Inflammatory macrophage treated with lipopolysaccharide for 1 hour (primary cell): ENCODE measurements at regions not wholly inside any gene's neighbourhood (a gene's known extent, or its start where the extent isn't known, plus 50 kb on each side); places are given as distances from the start of the nearest gene placed in this dataset.

Experiments used
- DNase-seq, 2 donors: peaks; one replicate each; pipeline ENCODE4 v3.0.0-alpha.2; 2020 to 2022

DNA sequence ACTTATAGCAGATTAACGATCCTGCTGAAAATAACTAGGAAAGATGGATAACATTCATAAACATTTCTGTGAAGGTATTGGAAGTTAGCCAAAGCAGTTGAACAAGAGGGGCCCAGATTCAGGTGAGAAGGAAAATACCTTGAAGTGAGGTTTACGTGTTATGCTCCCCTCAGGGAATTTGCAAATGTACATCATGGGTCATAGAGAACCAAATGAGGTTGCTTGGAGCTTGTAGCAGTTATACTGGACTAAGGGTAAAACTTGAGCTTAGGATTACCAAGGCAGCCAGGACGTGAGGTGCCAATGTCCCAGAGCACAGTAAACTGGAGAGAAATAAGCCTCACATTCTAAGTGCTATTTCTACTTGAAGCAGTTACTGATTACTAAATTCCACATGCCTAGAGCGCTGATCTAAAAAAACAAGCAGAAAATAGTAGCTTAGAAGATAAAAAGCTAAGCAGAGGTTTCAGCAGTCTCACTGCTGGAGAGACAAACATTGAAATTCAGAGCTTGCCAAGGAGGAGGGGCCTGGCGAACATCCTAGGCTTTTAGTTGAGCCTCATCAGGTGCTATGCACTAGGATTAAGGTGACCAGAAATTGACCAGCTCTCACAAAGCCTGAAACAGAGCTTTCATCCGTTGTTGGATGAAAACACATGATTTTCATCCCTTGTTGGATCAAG, 136.7 kb upstream of the FAM20A start:
- no peak for DNase-seq

DNA sequence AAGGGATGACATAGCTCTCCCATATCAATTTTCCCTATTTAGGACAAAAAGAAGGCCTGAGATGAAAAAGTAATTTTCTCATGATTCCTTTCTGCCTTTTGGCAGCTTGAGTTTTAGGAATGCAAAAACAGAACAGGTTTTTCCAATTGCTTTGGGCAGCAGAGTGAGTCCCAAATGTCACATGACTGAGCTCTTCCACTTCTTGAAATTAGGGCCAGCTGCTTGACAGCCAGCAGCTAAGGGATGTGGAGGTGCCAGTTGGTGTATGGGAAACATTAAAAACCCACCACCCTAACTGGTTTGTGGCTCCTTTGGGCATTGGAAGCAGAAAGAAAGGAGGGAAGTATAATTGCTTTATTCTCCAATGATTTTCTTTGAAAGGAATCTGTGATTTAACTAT, 133.8 kb upstream of the FAM20A start:
- DNase-seq: no peak

DNA sequence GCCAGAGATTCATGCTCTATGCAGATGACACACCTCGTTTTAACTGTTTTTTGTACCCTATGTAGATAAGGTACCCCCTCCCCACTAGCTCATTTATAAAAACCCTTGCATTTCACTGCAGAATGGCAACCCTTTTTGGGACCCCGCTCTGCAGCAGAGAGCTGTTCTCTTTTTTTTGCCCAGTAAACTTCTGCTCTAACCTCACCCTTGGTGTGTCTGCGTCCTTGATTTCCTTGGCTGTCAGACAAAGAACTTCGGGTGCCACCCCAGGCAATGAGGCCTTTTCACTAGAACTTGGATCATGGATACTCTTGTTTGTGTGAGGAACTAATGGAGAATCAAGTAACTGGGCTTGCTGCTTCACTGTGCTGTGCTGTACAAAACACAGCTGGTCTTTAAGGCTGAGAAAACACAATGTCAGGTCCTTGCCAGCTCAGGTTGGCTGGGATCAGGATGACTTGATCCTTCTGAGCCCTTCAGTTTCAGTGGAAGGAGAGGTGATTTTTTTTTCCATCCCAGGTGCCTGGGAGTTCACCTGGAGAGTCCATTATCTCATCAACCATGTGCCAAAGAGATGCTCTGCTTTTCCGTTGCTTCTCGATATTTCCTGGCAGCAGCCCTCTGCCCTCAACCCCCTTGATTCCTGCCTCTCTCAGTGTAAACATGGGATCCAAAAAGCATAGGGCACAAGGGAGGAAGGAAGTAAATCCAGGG, 133.2 kb upstream of the FAM20A start:
- no peak for DNase-seq

DNA sequence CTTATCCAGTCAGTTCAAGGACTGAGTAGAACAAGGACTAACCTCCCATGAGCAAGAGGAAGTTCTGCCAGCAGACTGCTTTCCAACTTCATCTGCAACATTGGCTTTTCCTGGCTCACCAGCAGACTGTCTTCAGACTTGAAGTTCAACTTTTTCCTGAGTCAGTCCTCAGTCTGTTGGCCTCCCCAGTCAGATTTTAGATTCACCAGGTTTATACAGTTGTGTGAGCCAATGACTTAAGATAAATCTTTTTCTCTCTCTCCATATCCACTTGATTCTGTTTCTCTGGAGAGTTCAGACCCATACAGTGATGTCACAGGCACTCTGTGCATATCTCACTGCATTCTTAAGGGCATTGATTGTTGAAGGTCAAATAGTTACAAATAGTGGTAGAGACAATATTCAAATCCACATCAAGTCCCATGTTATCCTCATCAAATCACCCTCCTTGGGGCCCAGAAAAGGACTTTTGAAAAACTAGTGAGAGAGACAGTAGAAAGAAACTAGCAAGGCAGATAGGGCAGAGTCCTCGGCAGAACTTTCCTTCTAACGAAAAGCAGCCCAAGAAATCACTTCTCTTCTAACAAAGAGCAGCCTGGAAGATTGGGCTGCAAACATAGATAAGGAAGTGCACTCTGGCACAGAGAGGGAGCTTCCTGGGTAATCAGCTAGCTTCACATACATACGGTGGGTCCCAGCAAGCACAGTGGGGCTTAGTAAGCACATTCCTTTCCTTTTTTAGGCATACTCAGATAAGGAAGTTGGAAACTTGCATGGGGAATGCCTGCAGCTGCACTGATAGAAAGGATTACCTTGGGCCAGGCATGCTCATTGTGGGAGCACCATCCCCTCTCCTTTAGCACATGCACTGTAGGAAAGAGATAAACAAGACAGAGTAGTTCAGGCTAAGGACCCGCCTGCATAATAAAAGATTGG, 132.3 kb upstream of the FAM20A start:
- peak; percentile 64 to 66 for DNase-seq

DNA sequence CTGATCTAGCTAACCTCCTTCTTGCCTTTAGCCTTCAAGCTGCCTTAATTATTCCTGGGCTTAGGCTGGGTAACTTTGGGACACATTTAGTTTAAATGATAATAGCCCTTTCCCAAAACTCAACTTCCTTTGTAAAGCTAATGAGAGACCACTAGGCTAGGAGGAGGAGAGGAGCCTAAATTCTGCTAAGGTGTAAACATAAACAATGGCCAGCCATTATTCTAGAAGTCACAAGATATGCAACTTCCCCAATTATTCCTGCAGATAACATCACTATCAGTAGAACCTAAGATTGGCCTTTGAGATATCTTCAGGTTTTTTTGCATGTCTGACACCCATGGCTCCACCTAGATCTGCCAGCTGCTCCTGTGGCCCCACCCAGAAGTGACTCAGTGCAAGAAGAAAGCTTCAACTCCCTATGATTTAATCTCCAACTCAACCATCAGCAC, 131.2 kb upstream of the FAM20A start:
- DNase-seq: peak in 1 of 2 donors; percentile 3

DNA sequence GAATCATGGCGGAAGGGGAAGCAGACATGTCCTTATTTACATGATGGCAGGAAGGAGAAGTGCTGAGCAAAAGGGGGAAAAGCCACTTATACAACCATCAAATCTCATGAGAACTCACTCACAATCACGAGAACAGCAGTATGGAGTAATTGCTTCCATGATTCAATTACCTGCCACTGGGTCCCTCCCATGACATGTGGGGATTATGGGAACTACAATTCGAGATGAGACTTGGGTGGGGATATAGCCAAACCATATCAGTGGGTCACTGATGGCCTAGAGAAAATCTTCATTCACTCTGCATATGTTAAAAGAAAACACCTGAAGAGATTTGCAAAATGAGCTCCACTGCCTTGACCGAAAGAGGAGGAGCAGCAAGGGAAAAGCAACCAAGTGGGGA, 130.3 kb upstream of the FAM20A start:
- DNase-seq: no peak

DNA sequence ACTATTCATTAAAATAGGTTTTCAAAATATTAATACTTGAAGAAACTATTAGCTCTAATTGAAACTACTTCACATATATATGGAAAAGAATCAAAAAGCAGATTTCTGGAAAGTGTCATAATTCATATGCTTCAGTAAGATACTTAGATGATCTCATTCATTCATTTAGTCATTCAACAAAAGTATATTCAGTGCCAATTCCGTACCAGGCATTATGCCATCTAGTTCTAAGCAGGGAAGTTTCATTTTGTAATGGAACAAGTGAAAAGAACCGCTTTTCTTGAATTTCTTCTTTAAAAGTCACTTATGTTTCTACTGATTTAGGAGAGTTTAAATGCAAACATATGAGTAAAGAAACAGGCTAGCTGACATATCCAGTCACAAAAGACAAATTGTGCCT, 118.3 kb upstream of the FAM20A start:
- DNase-seq: no peak

DNA sequence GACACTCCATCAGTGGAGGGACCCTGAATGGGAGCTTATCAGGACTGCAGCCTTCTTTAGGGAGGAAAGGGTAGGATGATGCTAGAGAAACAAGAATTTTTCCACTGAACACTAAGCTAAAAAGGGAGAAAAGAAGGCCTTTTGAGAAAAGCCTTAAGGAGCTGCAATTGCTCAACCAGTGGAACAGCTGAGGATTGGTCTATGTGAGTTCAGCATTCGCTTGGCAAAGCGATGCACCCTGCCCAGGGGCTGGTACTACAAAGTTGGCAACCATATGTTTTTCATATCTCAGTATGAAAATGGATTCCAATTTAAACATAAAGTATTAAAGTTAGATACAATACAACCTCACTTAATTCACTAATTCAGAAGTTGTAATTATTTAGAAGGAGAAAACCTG, 117.8 kb upstream of the FAM20A start:
- no peak for DNase-seq

DNA sequence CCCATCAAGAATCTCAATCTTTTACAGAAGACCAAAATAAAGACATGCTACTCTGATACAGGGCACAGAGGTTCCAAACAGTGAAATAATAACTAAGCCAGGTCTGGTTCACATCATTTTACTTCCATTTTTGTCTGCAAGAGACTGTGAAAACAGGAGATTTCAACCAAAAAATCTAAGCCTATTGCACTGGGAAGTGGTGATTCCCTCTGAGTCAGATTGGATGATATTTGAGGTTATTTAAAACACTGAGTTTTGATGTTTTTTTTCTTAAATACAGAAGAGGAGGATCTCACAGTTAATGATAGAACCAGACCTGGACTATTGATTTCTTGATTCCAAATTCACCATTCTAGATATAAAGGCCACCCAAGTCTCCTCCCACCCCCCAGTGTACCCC, 117.3 kb upstream of the FAM20A start:
- no peak for DNase-seq

DNA sequence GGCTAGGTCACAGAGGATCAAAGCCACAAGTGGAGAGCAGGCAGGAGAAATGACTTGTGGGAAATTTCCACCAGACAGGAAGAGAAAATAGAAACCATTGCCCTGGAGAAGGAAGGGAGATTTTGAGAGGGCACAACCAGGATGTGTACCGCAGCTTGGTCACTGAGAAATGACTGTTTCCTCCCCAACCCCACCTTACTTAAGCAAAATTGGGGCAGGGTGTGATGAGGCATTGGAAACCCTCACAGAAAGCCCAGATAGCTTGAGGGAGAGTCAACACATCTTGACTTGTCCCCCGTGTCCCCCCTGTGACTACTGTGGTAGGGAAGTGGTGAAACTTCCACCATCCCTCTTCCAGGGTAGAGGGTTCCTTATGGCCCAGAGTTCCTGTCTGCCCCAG, 113.5 kb upstream of the FAM20A start:
- no peak for DNase-seq

DNA sequence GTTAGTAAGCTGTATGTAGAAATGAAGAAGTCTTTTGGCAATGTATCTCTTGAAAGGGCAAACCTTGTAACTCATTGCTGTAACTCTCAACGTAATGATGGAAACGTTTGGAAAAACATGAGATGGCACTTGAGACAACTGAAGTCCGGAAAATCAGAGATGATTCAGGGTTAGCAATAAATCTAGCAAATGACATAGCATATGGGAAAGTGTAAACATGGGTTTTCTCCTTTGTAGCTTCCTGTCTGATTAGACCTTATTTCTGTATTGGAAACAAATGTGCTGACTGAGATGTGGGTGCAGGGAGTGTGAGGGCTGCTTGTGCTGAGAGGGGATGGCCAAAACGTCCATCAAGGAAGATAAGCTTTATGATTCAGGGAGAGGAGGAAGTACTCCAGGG, 110.7 kb upstream of the FAM20A start:
- no peak for DNase-seq

DNA sequence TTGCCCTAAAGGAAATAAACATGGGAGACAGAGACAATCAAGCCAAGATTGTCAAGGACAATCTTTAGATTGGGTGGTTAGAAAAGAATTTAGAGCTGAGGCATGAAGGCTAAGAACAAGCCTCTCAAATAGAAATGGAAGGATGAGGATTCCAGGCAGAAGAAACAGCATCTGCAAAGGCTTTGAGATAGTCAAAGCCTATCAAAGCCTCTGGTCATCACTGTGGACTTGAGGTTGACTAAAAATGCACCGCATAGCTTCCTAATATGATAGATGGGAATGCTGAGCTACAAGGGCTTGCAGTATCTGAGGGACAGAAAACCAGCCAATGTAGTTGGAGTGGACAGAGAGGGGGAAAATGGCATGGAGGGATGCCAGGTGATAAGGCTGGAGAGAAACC, 109.8 kb upstream of the FAM20A start:
- no peak for DNase-seq

DNA sequence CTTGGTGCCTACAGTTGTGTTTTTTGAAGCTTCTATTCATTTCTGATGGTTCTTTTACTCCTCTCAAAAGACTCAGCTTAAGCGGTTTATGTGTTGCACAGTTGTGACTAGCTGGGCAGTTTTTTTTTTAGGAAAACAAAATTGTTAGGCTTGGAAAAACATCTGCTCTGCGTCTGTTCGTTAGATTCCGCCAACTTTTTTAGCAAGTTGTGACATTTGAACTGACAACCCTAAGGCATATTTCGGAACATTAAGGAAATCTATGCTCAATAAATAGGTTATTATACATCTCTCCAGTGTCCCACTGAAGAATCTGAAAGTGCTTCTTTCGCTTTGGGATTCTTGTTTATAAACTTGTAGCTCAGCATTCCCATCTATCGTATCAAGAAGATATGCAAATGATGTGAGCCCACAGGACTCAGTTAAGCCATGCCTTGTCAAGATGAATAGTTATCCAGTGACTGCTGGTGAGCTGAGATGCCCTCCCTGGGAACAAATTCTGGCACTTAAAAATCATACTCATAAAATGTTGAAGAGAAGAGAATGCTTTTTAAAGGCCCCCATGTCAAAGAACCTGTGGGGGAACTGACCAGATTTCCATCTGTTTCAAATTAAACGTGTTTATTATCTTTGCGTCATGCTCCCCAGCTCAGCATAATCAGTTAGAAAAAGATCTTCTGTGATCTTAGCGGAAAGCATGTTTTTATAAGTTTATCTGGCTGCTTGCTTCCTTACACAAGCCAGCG, 109.0 kb upstream of the FAM20A start:
- DNase-seq: no peak

DNA sequence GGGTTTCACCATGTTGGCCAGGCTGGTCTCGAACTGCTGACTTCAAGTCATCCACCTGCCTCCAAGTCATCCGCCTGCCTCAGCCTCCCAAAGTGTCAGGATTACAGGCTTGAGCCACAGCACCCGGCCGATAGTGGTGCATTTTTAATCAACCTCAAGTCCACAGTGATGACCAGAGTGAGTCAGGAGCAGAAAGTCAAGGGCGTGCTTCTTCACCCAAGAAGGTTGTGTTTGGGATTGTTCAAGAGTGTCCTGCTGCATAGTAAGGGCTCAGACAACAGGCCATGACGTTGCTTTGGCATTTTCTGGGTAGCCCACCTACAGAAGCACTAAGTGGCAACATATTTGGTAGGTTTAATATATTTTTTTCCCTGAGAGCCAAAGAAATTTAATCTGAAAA, 108.3 kb upstream of the FAM20A start:
- no peak for DNase-seq

DNA sequence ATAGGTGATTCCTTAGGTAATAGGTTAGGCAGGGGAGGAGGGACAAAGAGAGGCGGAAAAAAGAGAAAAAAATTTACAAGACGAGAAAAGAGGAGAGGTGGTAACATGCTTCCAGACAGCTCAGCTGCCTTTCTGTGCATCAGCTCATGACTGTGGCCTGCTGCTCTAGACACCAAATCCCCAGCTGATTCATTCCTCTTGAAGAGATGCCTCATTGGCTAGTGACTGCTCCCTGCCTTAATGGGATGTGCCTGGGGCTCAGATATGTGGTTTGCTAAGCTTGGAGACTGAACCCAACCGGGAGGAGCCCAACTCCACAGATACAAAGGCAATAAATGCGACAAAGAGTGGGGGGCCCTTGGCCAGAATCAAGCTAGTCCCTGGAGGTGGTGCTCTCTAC, 105.9 kb upstream of the FAM20A start:
- DNase-seq: no peak

DNA sequence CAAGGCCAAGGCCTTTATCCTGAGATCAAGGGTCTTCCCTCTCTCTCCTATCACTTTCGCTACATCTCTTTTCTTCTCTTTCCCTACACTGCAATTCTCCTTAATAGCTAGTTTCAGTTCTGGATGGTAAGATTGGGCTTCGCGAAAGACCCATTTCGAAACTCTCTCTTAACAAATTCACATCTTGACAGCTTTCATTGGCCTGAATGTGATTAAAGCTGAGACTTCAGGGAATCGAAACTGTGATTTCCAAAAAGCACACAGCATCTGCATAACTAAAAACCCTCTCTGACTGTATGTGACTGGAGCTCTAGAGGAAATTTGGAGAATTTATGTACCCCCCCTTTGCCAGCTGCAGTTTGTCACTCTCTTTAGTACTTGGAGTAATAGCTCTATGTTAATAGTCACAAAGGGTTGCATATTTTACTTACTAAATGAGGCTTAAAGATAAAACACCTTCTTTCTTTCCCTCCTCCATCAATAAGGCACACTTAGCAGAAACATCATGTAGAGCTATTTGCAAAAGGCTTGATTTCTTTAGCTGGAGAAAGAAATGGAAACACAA, 105.3 kb upstream of the FAM20A start:
- DNase-seq: peak; percentile 9 to 47

DNA sequence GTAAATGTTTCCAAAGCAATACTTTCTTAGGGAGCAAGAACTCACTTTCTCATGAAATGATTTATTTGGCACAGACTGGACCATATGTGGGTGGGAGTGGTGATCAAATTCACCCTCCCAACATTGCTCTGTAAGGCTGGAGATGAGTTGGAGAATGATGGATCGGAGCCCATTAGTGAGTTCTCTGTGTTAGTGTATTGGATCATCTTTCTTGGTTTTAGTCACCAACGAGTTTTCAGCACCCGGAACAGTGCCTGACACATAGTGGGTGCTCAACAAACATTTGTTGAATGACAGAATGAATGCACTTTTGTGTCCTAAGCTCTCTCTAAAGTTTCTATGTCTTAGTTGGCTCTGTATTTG, 104.5 kb upstream of the FAM20A start:
- DNase-seq: no peak

DNA sequence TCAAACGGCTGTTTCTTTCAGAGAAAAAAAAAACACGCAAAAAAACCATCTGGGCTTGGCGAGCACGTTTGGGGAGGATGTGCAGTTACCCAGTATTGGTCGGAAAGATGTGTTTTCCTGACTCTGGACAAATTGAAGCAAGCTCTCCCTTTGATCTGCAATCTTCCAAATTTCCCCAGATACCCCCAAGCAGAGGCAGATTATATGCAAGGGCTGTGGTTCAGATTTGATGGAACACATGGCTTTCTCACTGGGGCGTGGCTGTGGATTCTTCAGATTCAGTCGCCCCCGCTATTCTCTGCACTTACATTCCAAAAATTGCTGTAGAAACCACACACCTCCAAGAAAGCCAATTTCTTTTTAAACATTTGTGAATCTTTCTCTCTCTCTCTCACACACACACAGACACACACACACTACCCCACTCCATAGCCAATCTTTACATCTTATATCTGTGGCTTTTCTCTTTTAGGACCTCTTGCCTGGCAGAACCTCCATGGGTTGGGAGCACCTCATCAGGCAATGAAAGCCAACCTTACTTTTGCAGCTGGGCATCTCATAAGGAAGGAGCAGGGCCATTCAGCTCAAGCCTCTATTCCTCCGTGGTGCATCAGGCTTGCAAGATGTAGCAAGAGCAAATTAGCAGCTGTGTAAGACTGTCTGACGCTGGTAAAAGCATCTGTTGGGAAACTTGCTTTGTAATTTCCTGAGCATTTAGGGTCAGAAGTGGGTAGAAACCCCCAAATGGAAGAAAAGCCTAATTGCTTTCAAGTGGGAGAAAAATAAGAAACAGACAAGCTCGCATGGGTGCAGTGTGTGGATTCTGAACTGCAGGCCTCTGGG, 103.9 kb upstream of the FAM20A start:
- no peak for DNase-seq

DNA sequence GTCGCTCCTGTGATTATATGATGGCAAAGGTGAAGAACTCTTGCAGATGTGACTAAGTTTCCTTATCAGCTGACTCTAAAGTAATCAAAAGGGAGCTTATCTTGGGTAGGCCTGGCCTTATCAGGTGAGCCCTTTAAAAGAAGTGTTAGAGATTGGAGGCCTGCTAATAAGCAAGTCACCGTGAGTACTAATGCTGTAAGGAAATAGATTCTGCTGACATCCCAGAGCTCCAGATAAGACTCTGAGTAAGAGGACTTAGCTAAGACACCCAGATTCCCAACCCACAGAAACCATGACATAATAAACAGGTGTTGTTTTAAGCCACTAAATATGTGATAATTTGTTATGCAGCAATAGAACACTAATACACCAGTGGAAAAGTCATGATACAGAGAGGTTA, 99.9 kb upstream of the FAM20A start:
- DNase-seq: no peak

DNA sequence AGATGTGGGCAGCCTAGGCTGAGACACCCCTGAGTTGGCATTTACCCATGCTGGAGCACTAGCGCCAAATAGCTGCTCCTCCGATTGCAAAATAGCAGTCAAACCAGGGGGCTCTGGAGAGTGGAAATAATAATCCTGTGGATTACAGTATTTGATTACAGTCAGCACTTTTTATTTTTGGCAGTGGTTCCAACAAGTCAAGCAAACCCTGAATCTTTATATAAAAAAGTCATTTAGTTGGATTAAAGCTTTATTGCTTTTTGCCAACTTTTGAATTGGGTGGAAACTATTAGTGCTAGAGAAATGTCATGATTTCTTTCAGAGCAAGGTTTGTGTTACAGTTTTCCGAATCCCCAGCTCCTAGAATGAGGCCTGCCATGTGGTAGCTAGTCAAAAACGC, 99.3 kb upstream of the FAM20A start:
- no peak for DNase-seq

DNA sequence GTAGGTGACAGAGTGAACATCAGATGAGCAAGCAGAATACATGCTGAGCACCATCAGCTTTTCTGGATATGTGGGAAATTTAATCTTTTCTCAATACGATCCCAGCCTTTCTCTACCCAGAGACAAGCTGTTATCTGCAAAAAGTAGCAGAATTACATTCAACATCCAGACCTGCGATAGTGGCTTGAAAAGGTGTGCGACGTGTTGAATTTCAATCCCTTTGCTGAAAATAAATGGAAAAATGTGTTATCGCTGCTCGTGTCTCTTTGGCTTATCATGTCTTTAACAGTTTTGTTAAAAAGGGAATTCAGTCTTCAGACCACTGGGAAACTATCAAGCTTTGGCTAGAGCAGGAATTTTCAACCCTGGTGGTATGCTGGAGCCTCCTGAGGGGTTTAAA, 98.8 kb upstream of the FAM20A start:
- DNase-seq: no peak

DNA sequence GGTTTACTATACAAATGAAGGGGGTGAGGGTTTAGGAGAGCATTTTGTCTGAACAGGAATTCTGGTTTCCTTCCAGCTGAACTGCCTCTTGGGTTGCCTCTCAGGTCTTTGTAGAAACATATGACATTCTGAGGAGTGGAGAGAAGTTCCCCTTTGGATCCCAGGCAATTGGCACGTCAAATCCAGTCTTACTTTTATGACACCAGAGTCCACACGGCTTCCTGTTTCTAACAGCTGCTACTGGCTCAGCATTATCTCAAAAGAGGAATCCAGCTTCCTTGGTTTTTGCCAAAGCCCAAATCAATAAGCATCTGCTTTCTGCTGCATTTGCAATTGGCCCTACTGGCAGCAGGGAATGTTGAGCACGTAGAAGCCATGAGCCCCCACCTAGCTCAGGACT, 97.6 kb upstream of the FAM20A start:
- peak; percentile 73 to 79 for DNase-seq
